ENCODE measurements at regions not wholly inside any gene's neighbourhood (a gene's known extent, or its start where the extent isn't known, plus 50 kb on each side); places are given as distances from the start of the nearest gene placed in this dataset.

- H3K27ac Mint-ChIP-seq = no peak overlapping the region
- no peak for DNase-seq (ENCODE audit: low spot score in 2 of 2)
- H3K36me3 Mint-ChIP-seq = no peaks in the 10 kb centered on the region
- H3K9me3 Mint-ChIP-seq = no peaks in the 10 kb centered on the region
- ATAC-seq = no peak
Observed at GRCh38 chr15:85847031-85847430, 52.3 kb upstream of the KLHL25 start.

- Mint-ChIP-seq H3K9me3 (no peaks in the 10 kb centered on the region), H3K27ac (no peak overlapping the region), H3K36me3 (no peaks in the 10 kb centered on the region)
- DNase-seq (ENCODE audit: low spot score in 2 of 2) (no peak), ATAC-seq (no peak)
Observed at GRCh38 chr15:85849946-85850345, 55.2 kb upstream of the KLHL25 start.

GRCh38 chr15:85852969-85853368 is 58.2 kb upstream of the KLHL25 start:
- Mint-ChIP-seq H3K27ac (no peak overlapping the region), H3K9me3 (no peaks in the 10 kb centered on the region), H3K36me3 (no peaks in the 10 kb centered on the region)
- ATAC-seq (no peak), DNase-seq (ENCODE audit: low spot score in 2 of 2) (no peak)

GRCh38 chr15:85854345-85855097 is 59.8 kb upstream of the KLHL25 start:
- ATAC-seq (peak; percentile 68 to 70), DNase-seq (ENCODE audit: low spot score in 2 of 2) (peak in 1 of 2 donors; percentile 49)
- H3K27ac Mint-ChIP-seq = no peak overlapping the region
- H3K36me3 Mint-ChIP-seq = no peaks in the 10 kb centered on the region
- H3K9me3 Mint-ChIP-seq = no peaks in the 10 kb centered on the region

- DNase-seq (ENCODE audit: low spot score in 2 of 2) (peak; percentile 65 to 85), ATAC-seq (peak; percentile 90 to 96)
- Mint-ChIP-seq H3K27ac (no peak overlapping the region), H3K36me3 (no peaks in the 10 kb centered on the region), H3K9me3 (no peaks in the 10 kb centered on the region)
Observed at GRCh38 chr15:85858586-85859375, 64.1 kb upstream of the KLHL25 start.

- H3K9me3 Mint-ChIP-seq = no peaks in the 10 kb centered on the region
- ATAC-seq = no peak
- no peak for DNase-seq (ENCODE audit: low spot score in 2 of 2)
- no peak overlapping the region for H3K27ac Mint-ChIP-seq
- no peaks in the 10 kb centered on the region for H3K36me3 Mint-ChIP-seq
Observed at GRCh38 chr15:85859671-85860070, 64.9 kb upstream of the KLHL25 start.

GRCh38 chr15:85860394-85861161 is 65.9 kb upstream of the KLHL25 start:
- no peak for ATAC-seq
- Mint-ChIP-seq H3K36me3 (no peaks in the 10 kb centered on the region), H3K9me3 (no peaks in the 10 kb centered on the region), H3K27ac (no peak overlapping the region)
- no peak for DNase-seq (ENCODE audit: low spot score in 2 of 2)

GRCh38 chr15:85865070-85865684 is 70.5 kb upstream of the KLHL25 start:
- Mint-ChIP-seq H3K36me3 (no peaks in the 10 kb centered on the region), H3K27ac (no peak overlapping the region), H3K9me3 (no peaks in the 10 kb centered on the region)
- ATAC-seq (no peak), DNase-seq (ENCODE audit: low spot score in 2 of 2) (no peak)

- no peak overlapping the region for H3K27ac Mint-ChIP-seq
- H3K36me3 Mint-ChIP-seq = no peaks in the 10 kb centered on the region
- no peak for ATAC-seq
- H3K9me3 Mint-ChIP-seq = no peaks in the 10 kb centered on the region
- DNase-seq (ENCODE audit: low spot score in 2 of 2) = no peak
Observed at GRCh38 chr15:85867250-85867649, 72.5 kb upstream of the KLHL25 start.

- Mint-ChIP-seq H3K36me3 (no peaks in the 10 kb centered on the region), H3K27ac (no peak overlapping the region), H3K9me3 (no peaks in the 10 kb centered on the region)
- DNase-seq (ENCODE audit: low spot score in 2 of 2) = no peak
- no peak for ATAC-seq
Observed at GRCh38 chr15:85869124-85869523, 74.4 kb upstream of the KLHL25 start.

- Mint-ChIP-seq H3K27ac (no peak overlapping the region), H3K9me3 (no peaks in the 10 kb centered on the region), H3K36me3 (no peaks in the 10 kb centered on the region)
- ATAC-seq = peak; percentile 24 to 61
- no peak for DNase-seq (ENCODE audit: low spot score in 2 of 2)
Observed at GRCh38 chr15:85870216-85871014, 75.7 kb upstream of the KLHL25 start.

- no peak for ATAC-seq
- Mint-ChIP-seq H3K36me3 (no peaks in the 10 kb centered on the region), H3K9me3 (no peaks in the 10 kb centered on the region), H3K27ac (no peak overlapping the region)
- no peak for DNase-seq (ENCODE audit: low spot score in 2 of 2)
Observed at GRCh38 chr15:85871545-85871944, 76.8 kb upstream of the KLHL25 start.

- no peak for ATAC-seq
- H3K27ac Mint-ChIP-seq = no peak overlapping the region
- H3K9me3 Mint-ChIP-seq = no peaks in the 10 kb centered on the region
- H3K36me3 Mint-ChIP-seq = no peaks in the 10 kb centered on the region
- no peak for DNase-seq (ENCODE audit: low spot score in 2 of 2)
Observed at GRCh38 chr15:85872125-85872524, 77.4 kb upstream of the KLHL25 start.

GRCh38 chr15:85874236-85874635 is 79.5 kb upstream of the KLHL25 start:
- no peak for ATAC-seq
- DNase-seq (ENCODE audit: low spot score in 2 of 2) = no peak
- H3K27ac Mint-ChIP-seq = no peak overlapping the region
- no peaks in the 10 kb centered on the region for H3K9me3 Mint-ChIP-seq
- no peaks in the 10 kb centered on the region for H3K36me3 Mint-ChIP-seq

- no peak for DNase-seq (ENCODE audit: low spot score in 2 of 2)
- H3K36me3 Mint-ChIP-seq = no peaks in the 10 kb centered on the region
- ATAC-seq = no peak
- no peak overlapping the region for H3K27ac Mint-ChIP-seq
- H3K9me3 Mint-ChIP-seq = no peaks in the 10 kb centered on the region
Observed at GRCh38 chr15:85875756-85876155, 81.0 kb upstream of the KLHL25 start.

GRCh38 chr15:85878828-85879225 is 84.1 kb upstream of the KLHL25 start:
- Mint-ChIP-seq H3K36me3 (no peaks in the 10 kb centered on the region), H3K9me3 (no peaks in the 10 kb centered on the region), H3K27ac (no peak overlapping the region)
- DNase-seq (ENCODE audit: low spot score in 2 of 2) = no peak
- no peak for ATAC-seq
